Activated naive CD4-positive, alpha-beta T cell treated with anti-CD3 and anti-CD28 coated beads, Interleukin-2, amount 50 U/mL, for 72 hours (primary cell): ENCODE measurements at regions not wholly inside any gene's neighbourhood (a gene's known extent, or its start where the extent isn't known, plus 50 kb on each side); places are given as distances from the start of the nearest gene placed in this dataset.
"Not testable (repeated sequence)": the region's sequence is repeated elsewhere in the genome, so short reads cannot be mapped to it uniquely, and the experiment has no call there.

ENCODE experiments used
- ATAC-seq, 2 donors: fragments of 150-1000 bp; cut with Tn5 transposase; 2 replicates each; pipeline ENCODE4 v1.10.0; 2021; ENCODE audit warnings: mild to moderate bottlenecking in 2 of 2, moderate library complexity in 2 of 2
- DNase-seq, 2 donors: peaks; one replicate each; pipeline ENCODE4 v3.0.0; 2021 to 2022; ENCODE audit warnings: low spot score in 2 of 2
- H3K27ac Mint-ChIP-seq, 2 donors: one replicate each; pipeline ENCODE4 v1.8.0; 2022; ENCODE audit warnings: mild to moderate bottlenecking in 2 of 2, mixed read lengths in 2 of 2
- H3K36me3 Mint-ChIP-seq, 2 donors: one replicate each; pipeline ENCODE4 v1.8.0; 2022; ENCODE audit warnings: mixed read lengths in 2 of 2
- H3K9me3 Mint-ChIP-seq, 2 donors: one replicate each; pipeline ENCODE4 v1.8.0; 2022; ENCODE audit warnings: mixed read lengths in 2 of 2

GRCh38 chr7:120052884-120053382, 220.0 kb upstream of the KCND2 start:
- no peak for DNase-seq
- no peak for ATAC-seq
- H3K27ac Mint-ChIP-seq: no peak overlapping the region
- peaks cover 5 to 8% of the 10 kb centered on the region in 2 donors for H3K9me3 Mint-ChIP-seq
- H3K36me3 Mint-ChIP-seq: no peaks in the 10 kb centered on the region

DNA sequence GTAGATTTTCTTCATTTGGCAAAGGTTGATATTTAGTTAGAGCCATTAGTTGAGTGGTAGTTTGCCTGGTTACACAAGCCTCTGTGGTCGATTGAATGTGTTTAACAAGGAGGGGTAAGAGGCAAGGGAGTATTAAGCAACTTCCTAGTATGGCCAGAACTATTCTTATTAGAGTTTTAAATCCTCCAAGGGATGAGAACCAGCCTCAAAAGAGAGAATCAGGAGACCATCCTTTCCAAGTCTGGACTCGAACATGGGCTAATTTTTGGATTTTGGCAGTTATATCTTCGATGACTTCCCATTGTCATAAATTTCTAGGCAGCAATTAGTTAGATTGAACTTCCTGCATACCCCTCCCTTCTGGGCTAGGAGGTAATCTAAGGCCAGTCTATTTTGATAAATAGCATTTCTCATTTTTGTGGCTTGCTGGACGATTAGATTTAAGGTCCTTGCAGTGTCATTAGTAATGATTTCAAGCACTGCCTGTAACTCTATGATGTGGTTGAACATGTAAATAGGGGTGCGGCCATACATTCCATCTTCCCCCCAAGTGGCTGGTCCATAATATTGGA, 219.5 kb upstream of the KCND2 start:
- ATAC-seq: no peak
- H3K27ac Mint-ChIP-seq: no peak overlapping the region

GRCh38 chr7:120054376-120055100, 218.4 kb upstream of the KCND2 start:
- Mint-ChIP-seq H3K27ac (no peak overlapping the region), H3K36me3 (peaks cover 0 to 4% of the 10 kb centered on the region in 2 donors), H3K9me3 (peaks cover 6 to 13% of the 10 kb centered on the region in 2 donors)
- ATAC-seq (no peak), DNase-seq (no peak)

More for the DNA sequence above, 219.5 kb upstream of the KCND2 start:
- peaks cover 5 to 8% of the 10 kb centered on the region in 2 donors for H3K9me3 Mint-ChIP-seq
- no peaks in the 10 kb centered on the region for H3K36me3 Mint-ChIP-seq
- no peak for DNase-seq

DNA sequence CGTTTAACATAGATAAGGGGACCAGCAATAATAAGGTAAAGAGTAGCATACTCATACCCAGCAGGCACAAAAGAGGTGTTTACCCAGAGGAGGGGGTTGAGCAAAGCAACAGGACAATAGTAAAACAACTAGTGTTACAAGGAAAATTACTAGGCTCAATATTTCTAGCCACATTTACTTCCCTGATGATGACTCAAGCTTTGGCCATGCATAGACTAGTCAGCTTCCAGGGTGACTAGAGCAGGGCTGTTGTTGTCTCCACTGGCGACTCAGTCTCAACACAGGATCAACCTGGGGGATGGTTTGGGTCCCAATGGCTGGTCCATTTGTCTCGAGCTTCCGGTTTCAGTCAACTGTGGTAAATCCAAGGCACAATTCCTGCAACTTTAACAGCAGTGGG, 217.7 kb upstream of the KCND2 start:
- DNase-seq: no peak
- peaks cover 0 to 7% of the 10 kb centered on the region in 2 donors for H3K36me3 Mint-ChIP-seq
- peaks cover 8 to 16% of the 10 kb centered on the region in 2 donors for H3K9me3 Mint-ChIP-seq
- H3K27ac Mint-ChIP-seq: no peak overlapping the region
- no peak for ATAC-seq

- Mint-ChIP-seq H3K9me3 (peaks cover 15 to 22% of the 10 kb centered on the region in 2 donors), H3K27ac (no peak overlapping the region), H3K36me3 (peaks cover 0 to 7% of the 10 kb centered on the region in 2 donors)
- DNase-seq (no peak), ATAC-seq (no peak)
These were observed 216.7 kb upstream of the KCND2 start for GRCh38 chr7:120056227-120056626.

DNA sequence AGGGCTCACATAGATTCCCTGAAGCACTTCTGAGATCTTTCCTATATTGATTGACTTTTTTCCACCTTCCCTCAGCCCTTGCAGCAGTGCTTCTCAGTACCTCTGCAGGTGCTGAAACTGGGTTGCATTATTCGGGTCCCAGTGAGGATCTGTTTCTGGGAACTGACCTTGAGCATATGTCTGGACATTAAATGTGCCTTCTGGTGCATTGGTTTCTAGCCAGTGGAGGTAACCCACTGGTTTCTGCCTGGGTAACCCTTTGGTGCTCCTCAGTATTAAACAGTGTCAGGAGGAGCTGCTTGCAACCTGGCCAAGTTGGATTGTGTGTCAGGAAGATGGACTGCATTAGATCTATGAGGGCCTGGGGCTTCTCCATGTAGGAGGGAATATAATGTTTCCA, 213.3 kb upstream of the KCND2 start:
- DNase-seq: no peak
- ATAC-seq: no peak
- Mint-ChIP-seq H3K9me3 (peaks cover 14 to 15% of the 10 kb centered on the region in 2 donors), H3K27ac (no peak overlapping the region), H3K36me3 (peaks cover 0 to 7% of the 10 kb centered on the region in 2 donors)

GRCh38 chr7:120060281-120060680, 212.7 kb upstream of the KCND2 start:
- peaks cover 0 to 7% of the 10 kb centered on the region in 2 donors for H3K36me3 Mint-ChIP-seq
- no peak overlapping the region for H3K27ac Mint-ChIP-seq
- peaks cover 14 to 15% of the 10 kb centered on the region in 2 donors for H3K9me3 Mint-ChIP-seq
- ATAC-seq: no peak
- DNase-seq: no peak

DNA sequence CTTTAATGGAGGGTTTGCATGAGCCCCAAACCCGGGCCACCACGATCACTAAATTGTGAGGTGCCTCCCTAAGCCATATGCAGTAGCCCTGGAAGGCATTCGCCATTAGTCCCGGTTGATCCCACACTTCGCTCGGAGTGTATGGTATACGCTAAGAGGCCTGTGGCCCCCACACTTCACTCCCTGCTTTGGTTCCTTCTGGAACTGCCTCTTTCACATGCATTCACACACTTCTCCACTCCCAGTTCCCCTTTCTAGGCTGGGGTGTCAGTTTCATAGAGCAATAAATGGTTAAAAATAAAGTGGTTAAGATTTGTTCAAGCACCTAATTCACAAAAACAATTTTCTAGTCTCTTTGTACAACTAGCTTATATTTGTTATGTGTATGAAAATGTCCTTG, 212.1 kb upstream of the KCND2 start:
- peaks cover 14 to 15% of the 10 kb centered on the region in 2 donors for H3K9me3 Mint-ChIP-seq

GRCh38 chr7:120064565-120064964, 208.4 kb upstream of the KCND2 start:
- DNase-seq: no peak
- ATAC-seq: no peak
- H3K9me3 Mint-ChIP-seq: peaks cover 20 to 25% of the 10 kb centered on the region in 2 donors
- H3K36me3 Mint-ChIP-seq: peaks cover 0 to 16% of the 10 kb centered on the region in 2 donors
- H3K27ac Mint-ChIP-seq: no peak overlapping the region

More for the DNA sequence above, 212.1 kb upstream of the KCND2 start:
- peaks cover 0 to 7% of the 10 kb centered on the region in 2 donors for H3K36me3 Mint-ChIP-seq
- DNase-seq (no peak), ATAC-seq (no peak)
- H3K27ac Mint-ChIP-seq: no peak overlapping the region

GRCh38 chr7:120066898-120067297, 206.1 kb upstream of the KCND2 start:
- not testable (repeated sequence) for H3K27ac Mint-ChIP-seq, ATAC-seq, DNase-seq
- Mint-ChIP-seq H3K9me3 (peaks cover 19 to 24% of the 10 kb centered on the region in 2 donors), H3K36me3 (peaks cover 0 to 15% of the 10 kb centered on the region in 2 donors)

- Mint-ChIP-seq H3K9me3 (peaks cover 23 to 24% of the 10 kb centered on the region in 2 donors), H3K36me3 (peaks cover 0 to 15% of the 10 kb centered on the region in 2 donors), H3K27ac (no peak overlapping the region)
- no peak for DNase-seq
- no peak for ATAC-seq
These were observed 202.8 kb upstream of the KCND2 start for GRCh38 chr7:120070201-120070600.

GRCh38 chr7:120077777-120078176, 195.2 kb upstream of the KCND2 start:
- Mint-ChIP-seq H3K9me3 (peaks cover 6 to 10% of the 10 kb centered on the region in 2 donors), H3K27ac (no peak overlapping the region), H3K36me3 (no peaks in the 10 kb centered on the region)
- ATAC-seq (no peak), DNase-seq (no peak)

- Mint-ChIP-seq H3K27ac (no peak overlapping the region), H3K9me3 (peaks cover 6 to 12% of the 10 kb centered on the region in 2 donors), H3K36me3 (peaks cover 2 to 4% of the 10 kb centered on the region in 2 donors)
- ATAC-seq (no peak), DNase-seq (no peak)
These were observed 194.0 kb upstream of the KCND2 start for GRCh38 chr7:120079022-120079421.

DNA sequence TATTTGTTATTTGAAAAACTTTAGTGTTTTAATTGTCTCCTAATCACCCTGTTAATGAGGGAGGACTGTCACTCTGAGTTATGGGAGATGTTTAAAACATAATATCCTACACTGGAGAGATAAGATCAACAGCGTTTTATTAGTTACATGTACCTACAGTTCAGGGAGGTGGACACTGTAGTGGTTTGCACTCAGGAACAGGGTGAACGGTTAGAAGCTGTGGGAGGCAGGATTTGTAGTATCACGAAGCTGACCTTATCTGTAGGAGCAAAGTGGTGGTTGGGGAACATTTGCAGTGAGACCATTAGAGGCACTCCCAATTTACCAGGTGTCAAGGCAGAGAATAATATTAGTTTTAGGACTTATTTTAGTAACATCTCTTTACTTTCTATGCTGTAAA, 193.3 kb upstream of the KCND2 start:
- H3K27ac Mint-ChIP-seq: no peak overlapping the region
- no peak for DNase-seq
- H3K36me3 Mint-ChIP-seq: peaks cover 4 to 6% of the 10 kb centered on the region in 2 donors
- ATAC-seq: no peak
- H3K9me3 Mint-ChIP-seq: peaks cover 6 to 15% of the 10 kb centered on the region in 2 donors

DNA sequence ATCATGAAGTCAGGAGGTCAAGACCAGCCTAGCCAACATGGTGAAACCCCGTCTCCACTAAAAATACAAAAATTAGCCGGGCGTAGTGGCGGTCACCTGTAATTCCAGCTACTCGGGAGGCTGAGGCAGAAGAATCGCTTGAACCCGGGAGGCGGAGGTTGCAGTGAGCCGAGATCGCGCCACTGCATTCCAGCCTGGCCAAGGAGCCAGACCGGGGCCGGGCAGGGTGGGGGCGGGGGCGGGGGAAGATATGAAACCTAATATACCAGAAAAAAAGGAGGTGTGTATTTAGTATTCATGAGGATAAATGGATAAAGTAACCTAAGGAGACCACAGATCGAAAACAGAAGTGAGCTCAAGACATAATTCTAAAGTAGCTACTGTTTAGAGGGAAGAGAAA, 186.5 kb upstream of the KCND2 start:
- H3K9me3 Mint-ChIP-seq: peaks cover 13 to 25% of the 10 kb centered on the region in 2 donors
- not testable (repeated sequence) for H3K27ac Mint-ChIP-seq, ATAC-seq, DNase-seq, H3K36me3 Mint-ChIP-seq

GRCh38 chr7:120089968-120090367, 183.0 kb upstream of the KCND2 start:
- no peak for ATAC-seq
- H3K9me3 Mint-ChIP-seq: peaks cover 18 to 24% of the 10 kb centered on the region in 2 donors
- no peak overlapping the region for H3K27ac Mint-ChIP-seq
- DNase-seq: no peak
- H3K36me3 Mint-ChIP-seq: no peaks in the 10 kb centered on the region

GRCh38 chr7:120091807-120092206, 181.2 kb upstream of the KCND2 start:
- Mint-ChIP-seq H3K36me3 (no peaks in the 10 kb centered on the region), H3K27ac (no peak overlapping the region), H3K9me3 (peaks cover 14 to 20% of the 10 kb centered on the region in 2 donors)
- no peak for DNase-seq
- ATAC-seq: no peak
